ENCODE measurements at regions not wholly inside any gene's neighbourhood (a gene's known extent, or its start where the extent isn't known, plus 50 kb on each side); places are given as distances from the start of the nearest gene placed in this dataset.

DNA sequence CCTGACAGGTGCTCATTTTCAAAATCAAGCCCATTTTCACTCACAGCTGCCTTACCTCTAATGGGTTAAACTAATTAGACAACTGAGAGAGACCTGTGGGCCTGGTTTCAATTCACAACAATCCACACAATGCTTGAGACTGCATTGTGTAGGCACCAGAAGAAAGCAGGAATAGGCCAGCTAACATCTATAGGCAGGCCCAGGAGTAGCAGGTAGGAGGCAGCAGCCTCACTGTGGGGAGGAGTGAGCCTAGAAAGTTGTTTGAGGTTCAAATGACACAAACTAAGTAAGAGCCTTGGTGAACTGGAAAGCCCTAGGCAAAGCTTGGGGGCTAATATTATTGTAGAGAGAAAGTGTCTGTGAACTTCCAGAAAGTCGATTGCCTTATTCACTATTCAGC lies 289.5 kb upstream of the CCDC196 start:
- no peak for DNase-seq (ENCODE audit: low read depth in 2 of 2)

DNA sequence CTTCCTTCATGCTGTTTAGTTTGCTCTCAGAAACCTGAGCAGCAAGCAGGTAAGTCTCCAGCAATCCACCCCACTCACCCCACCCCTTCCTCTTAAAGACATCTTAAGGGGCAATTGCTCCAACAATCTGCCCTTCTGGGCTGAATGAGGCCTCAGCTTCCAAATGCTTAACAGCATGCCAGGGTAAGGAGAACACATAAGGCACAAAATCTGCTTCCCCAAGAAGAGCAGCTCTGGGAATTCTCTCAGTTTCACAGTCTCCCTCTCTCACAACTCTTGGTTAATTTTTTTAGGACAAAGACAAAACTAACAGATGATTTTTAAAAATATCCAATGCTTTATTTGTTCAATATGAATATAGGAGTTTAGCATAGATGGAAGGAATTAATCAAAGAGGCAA lies 288.9 kb upstream of the CCDC196 start:
- no peak for DNase-seq (ENCODE audit: low read depth in 2 of 2)

- no peak for DNase-seq (ENCODE audit: low read depth in 2 of 2)
Measured at GRCh38 chr14:66206554-66206953, 279.6 kb upstream of the CCDC196 start.

- no peak for DNase-seq (ENCODE audit: low read depth in 2 of 2)
Measured at GRCh38 chr14:66216763-66217162, 269.4 kb upstream of the CCDC196 start.

DNA sequence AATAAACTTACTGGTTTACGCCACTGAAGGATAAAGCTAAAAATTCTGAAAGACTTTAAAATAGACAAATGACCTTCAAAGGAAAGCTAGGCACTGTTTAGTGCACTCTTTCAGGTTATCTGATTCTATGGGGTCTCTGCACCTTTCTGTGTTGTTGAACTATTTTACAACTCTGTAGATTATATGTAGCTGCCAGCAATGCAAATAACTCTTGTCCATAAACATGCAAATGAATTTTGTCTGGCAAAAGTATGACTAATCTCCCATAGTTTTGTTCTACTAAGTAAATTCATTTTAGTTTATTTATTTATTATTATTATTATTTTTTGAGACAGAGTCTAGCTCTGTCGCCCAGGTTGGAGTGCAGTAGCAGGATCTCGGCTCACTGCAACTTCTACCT lies 266.3 kb upstream of the CCDC196 start:
- DNase-seq (ENCODE audit: low read depth in 2 of 2), result no peak

DNA sequence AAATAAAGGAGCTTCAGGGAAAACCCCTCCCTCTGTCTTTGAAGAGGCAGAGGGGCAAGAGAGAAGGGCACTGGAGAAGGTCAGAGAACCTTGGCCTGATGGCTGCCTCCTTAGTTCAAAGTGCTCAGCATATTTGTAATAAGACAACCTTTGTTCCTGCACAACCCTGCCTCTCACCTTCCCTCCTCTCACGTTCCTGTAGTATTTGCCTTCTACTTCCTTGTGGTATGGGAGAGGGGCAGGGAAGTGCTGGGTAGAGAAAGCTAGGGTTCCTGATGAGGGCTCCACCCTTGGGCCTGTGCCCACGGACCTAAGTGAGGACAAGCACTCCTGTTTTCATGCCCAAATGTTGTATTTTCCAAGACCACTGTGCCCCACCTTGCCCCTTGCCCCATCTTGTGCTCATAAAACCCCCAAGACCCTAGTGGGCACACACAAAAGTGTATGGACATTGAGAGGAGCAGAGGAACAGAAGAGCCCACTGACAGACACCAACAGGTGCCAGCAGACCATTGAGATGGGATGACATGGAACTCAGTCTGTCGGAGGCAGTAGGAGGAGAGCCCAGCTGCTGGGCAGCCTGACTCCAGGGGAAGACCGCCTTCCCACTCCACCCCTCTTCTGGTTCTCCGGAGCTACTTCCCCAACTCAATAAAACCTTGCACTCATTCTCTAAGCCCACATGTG lies 261.5 kb upstream of the CCDC196 start:
- DNase-seq (ENCODE audit: low read depth in 2 of 2), result no peak

DNA sequence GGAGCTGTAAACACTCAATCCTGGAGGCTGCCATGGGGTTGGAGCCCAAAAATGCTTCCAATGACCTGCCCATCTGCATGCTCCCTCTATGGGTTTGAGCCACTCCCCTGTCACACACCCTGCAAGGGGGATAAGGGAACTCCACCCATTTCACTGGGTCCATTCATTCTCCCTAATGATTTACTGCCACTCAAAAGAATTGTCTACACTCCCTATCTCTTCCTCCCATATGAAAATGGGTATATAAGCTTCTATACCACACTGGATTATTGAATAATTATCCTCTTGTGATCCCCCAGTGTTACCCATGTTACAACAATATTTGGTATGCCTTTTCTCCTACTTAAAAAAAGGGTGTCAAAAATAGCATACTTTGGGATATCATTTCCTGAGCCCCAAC lies 260.8 kb upstream of the CCDC196 start:
- DNase-seq (ENCODE audit: low read depth in 2 of 2), result no peak

GRCh38 chr14:66228267-66228970 lies 257.8 kb upstream of the CCDC196 start:
- no peak for DNase-seq (ENCODE audit: low read depth in 2 of 2)

- DNase-seq (ENCODE audit: low read depth in 2 of 2), result no peak
Measured at GRCh38 chr14:66231820-66232219, 254.4 kb upstream of the CCDC196 start.

GRCh38 chr14:66233591-66233990 lies 252.6 kb upstream of the CCDC196 start:
- DNase-seq (ENCODE audit: low read depth in 2 of 2), result no peak

GRCh38 chr14:66234411-66234810 lies 251.8 kb upstream of the CCDC196 start:
- DNase-seq (ENCODE audit: low read depth in 2 of 2), result no peak

DNA sequence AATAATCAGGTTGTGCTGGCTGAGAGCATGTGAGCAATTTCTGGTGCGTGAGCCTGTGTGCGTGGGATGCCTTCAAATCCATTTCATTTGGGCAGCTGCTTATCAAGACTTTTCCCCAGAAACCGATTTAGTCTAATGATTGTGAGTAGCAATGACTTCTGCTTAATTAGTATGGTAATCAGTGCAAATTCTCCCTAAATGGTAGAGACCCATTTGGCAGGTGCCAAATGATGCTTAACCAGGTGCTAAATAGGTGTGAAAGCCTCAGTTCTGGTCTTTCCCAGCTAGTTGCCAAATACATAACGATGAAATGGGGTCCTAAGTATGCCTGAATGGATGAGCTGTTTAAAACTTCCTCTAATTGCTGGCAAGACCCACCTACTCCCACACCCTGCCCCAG lies 248.4 kb upstream of the CCDC196 start:
- DNase-seq (ENCODE audit: low read depth in 2 of 2), result no peak

GRCh38 chr14:66238969-66239368 lies 247.2 kb upstream of the CCDC196 start:
- DNase-seq (ENCODE audit: low read depth in 2 of 2), result no peak

DNA sequence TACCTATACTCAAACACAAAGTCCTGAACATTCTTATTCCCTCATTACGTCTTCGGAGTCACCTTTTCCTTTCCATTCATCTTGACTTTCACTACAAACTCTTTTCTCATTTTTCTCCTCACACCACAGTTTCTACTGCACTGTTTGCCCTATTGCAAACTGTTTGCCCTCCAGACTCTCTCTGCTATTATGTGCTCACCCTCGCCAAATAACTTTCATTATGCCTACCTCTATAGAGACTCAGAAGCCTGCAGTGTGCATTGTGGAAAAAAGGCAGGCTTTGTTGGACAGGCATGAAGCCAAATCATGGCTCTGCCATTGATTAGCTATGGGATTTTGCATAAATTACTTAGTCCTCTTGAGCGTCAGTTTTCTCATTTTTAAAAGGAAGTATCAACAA lies 246.6 kb upstream of the CCDC196 start:
- DNase-seq (ENCODE audit: low read depth in 2 of 2), result no peak

DNA sequence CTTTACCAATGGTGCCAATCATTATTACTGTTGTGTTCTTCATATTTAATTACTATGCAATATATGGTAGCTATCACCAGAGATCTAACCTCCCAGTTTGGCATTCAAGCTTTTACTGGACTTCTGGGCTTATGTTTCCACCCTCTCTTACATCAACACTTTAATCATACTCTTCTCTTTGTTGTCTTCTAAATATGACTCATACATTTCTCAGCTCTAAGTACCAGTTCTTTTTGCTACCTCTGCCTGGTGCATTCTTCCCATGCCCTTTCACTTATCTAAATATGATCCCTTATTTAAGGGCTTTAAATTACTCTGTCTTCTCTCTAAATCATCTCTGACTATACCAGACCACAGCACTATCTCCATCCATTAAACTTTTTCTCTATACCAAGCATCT lies 246.1 kb upstream of the CCDC196 start:
- DNase-seq (ENCODE audit: low read depth in 2 of 2), result no peak

DNA sequence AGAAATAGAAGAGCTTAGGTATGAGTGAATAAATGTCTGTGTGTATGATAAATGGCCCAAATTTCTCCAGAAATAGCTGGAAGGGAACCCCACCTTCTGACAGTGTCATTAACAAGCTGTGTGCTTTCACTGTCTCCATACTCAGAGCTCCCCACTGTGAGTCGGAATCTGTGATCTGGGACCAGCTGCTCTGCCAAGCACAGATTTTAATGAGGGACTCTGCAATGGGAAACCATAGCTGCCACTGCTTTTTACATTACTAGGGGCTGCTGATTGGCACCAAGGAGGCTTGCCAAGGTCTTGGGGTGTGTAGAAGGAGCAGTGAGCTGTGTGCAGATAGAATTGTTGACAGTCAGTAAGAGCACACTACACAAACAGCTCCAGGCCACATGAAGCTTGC lies 244.2 kb upstream of the CCDC196 start:
- DNase-seq (ENCODE audit: low read depth in 2 of 2), result no peak

GRCh38 chr14:66244834-66245233 lies 241.3 kb upstream of the CCDC196 start:
- DNase-seq (ENCODE audit: low read depth in 2 of 2), result no peak

GRCh38 chr14:66247662-66248193 lies 238.4 kb upstream of the CCDC196 start:
- DNase-seq (ENCODE audit: low read depth in 2 of 2), result no peak

- DNase-seq (ENCODE audit: low read depth in 2 of 2), result no peak
Measured at GRCh38 chr14:66248256-66248655, 237.9 kb upstream of the CCDC196 start.

- DNase-seq (ENCODE audit: low read depth in 2 of 2), result no peak
Measured at GRCh38 chr14:66249544-66249943, 236.6 kb upstream of the CCDC196 start.

GRCh38 chr14:66254038-66254437 lies 232.1 kb upstream of the CCDC196 start:
- no peak for DNase-seq (ENCODE audit: low read depth in 2 of 2)

DNA sequence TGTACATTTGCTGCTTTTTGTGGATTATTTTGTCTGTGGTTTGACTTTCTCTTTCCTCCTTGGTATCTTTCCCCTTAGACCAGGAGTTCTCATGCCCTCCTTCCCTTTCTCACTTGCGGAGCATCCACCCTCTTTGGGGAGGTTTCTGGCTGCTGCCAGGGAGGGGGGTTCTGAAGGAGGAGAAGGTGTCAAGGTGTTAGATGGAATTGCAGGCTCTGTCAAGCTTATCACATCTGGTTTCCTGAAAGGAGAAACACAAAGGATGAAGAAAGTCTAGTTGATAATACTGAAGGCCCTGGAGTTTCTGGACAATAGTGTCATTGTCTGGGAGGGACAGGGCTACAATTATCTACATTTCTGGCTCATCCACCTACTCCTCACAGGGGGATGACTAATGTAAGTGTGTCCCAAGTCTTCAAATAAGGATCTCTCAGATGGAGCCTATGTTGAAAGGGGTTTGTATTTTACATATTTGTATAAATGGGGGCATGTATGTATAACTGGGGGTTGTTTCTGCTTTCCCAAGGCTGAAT lies 217.3 kb upstream of the CCDC196 start:
- no peak for DNase-seq (ENCODE audit: low read depth in 2 of 2)

- DNase-seq (ENCODE audit: low read depth in 2 of 2), result no peak
Measured at GRCh38 chr14:66272221-66272620, 213.9 kb upstream of the CCDC196 start.

Measured in stimulated activated CD4-positive, alpha-beta T cell treated with anti-CD3 and anti-CD28 coated beads, Interleukin-1b, Interleukin-23, amount 100 ng/mL, for 1 hour (primary cell).